CD4-positive, alpha-beta T cell treated with Interleukin-17A for 1 hour (primary cell): ENCODE measurements at regions not wholly inside any gene's neighbourhood (a gene's known extent, or its start where the extent isn't known, plus 50 kb on each side); places are given as distances from the start of the nearest gene placed in this dataset.
A peak's percentile ranks its signal among the peaks of the same experiment; 100 is the strongest.

Experiments
- DNase-seq: peaks from one replicate; pipeline ENCODE4 v3.0.0-alpha.2; 2020

DNA sequence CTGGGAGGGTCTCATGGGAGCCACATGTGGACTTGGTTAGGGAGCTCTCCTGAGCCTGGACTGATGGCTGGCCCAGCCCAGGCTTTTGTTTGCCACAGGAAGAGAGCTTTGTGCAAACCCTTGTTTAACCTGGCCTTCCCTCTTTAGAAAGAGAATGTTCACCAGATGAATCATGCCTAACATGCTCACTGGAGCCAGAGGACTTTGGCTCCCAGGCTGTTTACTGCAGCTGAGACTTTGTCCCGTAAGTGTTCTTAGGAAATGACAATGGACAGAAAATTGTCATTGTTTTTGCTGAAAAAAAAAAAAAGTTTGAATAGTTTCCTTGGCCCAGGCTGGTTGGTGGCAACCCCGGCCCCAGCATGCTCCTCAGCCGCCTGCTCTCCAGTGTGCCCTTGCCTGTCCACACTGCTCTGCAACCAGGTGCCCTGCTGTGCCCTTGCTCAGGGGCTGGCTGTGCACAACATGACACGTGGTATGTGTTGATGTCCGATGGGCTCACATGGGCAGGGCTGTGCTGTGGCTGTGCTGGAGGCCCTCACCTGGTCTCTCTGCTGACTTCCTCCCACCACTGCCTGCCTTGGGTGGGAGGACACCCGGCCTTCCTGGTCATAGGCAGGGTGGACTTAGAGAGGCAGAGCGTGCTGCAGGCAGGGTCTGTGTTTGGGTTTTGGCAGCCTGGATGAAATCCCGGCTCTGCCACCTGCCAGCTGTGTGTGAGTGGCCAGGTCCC is 215.3 kb upstream of the ZNF32 start:
- no peak for DNase-seq

DNA sequence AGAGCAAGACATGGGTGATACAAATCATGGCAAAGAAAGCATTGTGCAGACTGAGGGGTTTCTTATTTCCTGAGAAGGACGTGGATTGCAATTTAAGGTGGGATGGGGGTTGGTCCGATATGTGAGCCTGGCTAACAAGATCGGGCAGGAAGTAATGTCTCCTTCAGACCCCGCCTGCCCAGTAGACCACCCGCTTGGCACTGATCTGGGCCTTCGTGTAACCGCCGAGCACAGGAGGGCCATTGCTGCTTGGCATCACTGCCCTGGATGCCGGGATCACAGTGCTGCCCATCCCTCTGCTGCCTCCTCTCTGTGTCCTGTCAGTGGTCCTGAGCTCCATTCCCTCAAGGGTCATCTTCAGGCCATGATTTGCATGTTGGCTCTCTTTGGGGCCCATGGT is 214.6 kb upstream of the ZNF32 start:
- no peak for DNase-seq

DNA sequence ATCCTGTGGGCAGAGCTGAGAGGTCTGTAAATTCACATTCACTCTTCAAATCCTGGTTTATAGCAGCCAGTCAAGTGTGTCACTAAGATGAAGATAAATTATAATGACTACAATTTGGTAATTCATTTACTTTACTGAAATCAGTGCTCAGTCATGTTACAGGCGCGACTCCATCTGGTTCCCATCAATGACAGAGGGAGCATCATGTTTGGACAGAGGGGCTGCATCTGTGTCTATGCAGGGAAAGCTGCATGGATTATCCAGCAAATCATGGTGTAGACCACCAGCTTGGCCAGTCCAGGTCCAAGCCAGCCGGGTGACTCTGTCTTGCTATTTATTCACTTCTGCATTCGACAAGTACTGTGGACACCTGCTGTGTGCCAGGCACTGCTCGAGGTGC is 214.1 kb upstream of the ZNF32 start:
- no peak for DNase-seq

DNA sequence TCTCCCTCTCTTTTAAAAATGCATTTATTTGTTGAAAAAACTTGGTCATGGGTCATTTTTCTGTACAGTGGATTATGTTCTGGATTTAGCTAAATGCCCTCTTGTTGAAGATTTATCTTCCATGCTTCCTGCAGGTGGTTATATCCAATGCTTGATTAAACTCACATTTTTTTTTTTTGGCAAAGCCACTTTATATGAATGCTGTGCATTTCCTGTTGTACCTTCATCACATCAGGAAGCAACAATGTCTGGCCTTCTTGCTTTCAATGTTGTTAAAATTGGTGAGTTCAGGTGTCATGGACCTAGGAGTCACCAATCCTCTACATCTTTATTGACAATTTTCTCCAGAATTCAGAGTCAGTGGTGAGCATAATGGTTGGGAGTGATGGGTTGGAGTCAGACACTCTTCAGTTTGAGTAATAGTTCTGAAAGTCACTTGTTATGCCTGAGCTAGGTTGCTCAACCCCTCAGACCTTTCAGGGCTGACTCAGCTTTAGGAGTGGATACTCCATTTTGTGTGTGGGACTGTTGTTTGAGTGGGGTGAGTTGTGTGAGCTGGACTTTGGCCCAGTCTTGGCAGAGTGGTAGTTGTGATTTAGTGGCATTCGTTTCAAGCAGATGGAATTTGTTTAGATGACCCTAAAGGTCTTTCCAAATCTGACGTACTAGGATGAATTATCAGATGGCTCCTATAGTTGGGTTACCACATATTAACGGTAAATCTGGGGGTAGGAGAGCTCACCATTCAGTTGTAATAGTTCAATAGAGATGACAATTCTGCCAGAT is 213.5 kb upstream of the ZNF32 start:
- no peak for DNase-seq

- DNase-seq = no peak
Observed at GRCh38 chr10:43859016-43859525, 210.4 kb upstream of the ZNF32 start.

DNA sequence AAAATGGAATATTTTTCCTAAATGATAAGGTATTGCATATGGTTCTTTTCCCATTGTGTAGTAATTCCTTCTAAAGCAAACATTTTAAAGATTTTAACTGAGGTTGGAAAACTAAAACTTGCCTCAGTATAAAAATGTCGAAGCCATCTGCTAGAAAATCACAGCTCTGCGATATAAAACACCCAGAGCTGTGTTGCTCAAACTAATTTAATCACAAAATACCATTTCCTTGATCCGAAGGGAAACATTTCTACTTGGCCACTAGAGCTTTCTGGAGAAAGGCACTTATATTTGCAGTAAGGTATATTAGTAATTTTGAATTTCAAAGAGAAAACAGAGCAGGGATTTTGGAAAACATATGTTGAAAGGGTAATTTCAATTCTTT is 209.2 kb upstream of the ZNF32 start:
- DNase-seq = no peak

GRCh38 chr10:43857206-43857930 is 208.7 kb upstream of the ZNF32 start:
- no peak for DNase-seq

- no peak for DNase-seq
Observed at GRCh38 chr10:43856299-43856698, 207.6 kb upstream of the ZNF32 start.

- no peak for DNase-seq
Observed at GRCh38 chr10:43855667-43856210, 207.1 kb upstream of the ZNF32 start.

DNA sequence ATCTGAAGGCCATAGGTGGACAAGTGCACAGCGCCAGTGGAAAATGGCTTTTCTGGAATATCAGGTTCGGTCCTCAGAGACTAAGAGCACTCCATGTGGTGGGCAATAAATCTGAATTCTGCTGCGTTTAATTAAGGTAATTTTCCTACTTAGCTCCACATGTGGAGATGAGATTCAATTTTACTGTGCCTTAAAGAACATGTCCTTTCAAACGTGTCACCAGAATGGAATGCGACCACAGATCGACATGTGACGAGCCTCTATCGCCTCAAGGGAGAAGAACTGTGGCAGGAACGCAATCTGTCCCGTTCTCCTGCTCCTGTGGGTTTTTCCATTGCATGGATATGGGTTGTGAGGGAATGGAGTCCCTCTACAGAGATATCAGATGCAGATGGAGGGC is 205.3 kb upstream of the ZNF32 start:
- no peak for DNase-seq

- no peak for DNase-seq
Observed at GRCh38 chr10:43853369-43853768, 204.7 kb upstream of the ZNF32 start.

DNA sequence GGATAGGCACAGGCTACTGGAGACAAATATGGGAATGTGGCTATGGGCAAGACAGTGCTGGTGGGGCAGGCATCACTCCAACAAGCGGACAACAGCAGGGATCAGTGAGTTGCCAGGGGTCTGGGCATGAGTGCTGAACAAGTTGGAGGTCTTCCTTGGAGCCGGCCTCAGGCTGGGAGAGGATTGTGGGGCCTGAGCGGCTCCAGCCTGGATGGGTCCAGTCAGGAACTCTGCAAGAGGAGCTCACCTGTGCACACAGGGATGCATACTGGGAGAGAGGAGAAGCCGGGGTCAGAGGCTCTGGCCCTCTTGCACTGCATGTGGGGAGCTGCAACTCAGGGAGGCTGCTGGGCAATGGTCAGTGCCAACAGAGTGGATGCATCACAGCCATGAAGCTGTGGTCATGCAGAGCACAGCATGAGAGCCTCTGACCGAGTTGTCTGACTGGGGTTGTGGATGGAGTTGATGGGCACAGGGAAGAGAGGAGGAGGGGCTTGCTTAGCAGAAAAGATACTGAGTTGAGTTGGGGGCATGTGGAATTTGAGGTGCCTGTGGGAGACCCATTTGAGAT is 204.0 kb upstream of the ZNF32 start:
- no peak for DNase-seq

- DNase-seq = no peak
Observed at GRCh38 chr10:43852149-43852548, 203.5 kb upstream of the ZNF32 start.

GRCh38 chr10:43851030-43851429 is 202.3 kb upstream of the ZNF32 start:
- DNase-seq = no peak

DNA sequence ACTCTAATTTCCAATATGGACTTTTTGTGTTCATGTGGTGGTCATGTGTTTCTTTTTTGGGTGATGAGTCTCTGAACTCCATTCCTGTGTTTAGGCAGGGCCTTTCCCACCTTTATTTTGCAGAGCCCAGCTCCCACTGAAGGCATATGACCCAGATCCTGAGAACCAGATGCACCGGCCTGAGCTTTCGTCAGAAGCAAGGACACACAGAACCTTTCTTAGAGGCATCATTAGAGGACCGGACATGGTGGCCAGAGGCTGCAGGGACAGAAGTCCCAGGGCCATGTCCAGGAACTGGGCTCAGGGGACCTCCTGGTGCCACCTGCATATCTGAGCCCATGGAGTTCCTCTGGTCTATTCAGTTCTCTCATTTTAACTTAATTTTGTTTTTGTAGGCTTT is 200.9 kb upstream of the ZNF32 start:
- DNase-seq = no peak

GRCh38 chr10:43846968-43847367 is 198.3 kb upstream of the ZNF32 start:
- no peak for DNase-seq

GRCh38 chr10:43846187-43846680 is 197.6 kb upstream of the ZNF32 start:
- peak; percentile 54 for DNase-seq

- no peak for DNase-seq
Observed at GRCh38 chr10:43845121-43845520, 196.4 kb upstream of the ZNF32 start.

- no peak for DNase-seq
Observed at GRCh38 chr10:43844221-43844620, 195.5 kb upstream of the ZNF32 start.

DNA sequence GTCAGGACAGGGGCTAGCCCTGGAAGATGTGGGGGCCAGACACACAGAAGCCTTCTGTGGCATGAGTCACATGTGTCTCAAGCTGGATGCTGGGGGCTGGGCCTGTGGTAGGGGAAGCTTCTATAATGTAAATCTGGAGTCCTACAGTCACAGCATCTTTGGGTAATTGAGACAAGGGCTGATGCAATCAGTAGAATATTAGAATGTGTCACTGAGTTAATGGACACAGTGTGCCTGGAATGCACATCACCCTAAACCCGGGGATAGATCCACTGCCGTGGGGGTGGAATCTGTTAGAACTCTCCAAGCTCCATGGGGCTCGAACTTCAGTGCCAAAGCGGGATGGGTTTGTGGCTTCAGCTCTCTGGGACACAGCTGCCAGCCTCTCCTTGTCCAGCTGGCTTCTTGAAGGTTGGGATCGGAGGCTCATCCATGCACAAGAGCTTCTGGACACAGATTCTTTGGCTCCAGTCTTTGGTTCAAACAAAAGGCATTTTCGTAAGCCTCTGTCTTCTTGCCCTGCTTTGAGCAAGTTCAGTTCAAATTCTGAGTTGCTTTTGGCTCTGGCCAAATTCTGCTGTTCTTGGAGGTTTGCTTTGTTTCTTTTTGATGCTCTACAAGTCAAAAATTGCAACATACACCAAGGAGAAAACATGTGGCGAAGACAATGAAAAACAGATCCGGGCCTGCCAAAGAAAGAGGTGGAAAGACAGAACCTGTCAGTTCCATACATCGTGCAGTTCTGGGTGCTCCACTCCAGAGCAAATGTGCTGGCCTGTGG is 194.8 kb upstream of the ZNF32 start:
- DNase-seq = no peak

DNA sequence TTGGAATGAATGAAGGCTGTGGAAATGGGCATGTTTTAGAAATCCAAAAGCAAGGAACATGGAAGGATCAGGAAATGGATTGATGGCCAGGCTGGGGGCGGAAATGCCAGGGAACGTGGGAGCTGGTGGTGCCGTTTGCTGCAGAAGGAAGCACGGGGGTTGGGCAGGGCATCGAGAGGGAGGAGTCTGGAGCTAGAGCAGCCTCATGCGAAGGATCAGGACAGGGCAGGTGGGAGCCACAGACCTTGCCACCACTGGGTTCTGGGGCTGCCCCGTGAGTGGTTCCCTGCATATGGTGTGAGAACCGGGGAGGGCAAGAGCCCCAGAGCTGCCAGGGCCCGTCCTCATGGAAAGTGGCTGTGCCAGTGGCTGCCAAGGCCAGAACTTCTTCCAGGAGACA is 193.8 kb upstream of the ZNF32 start:
- DNase-seq = no peak

GRCh38 chr10:43842072-43842471 is 193.4 kb upstream of the ZNF32 start:
- DNase-seq = no peak
